ENCODE measurements at regions not wholly inside any gene's neighbourhood (a gene's known extent, or its start where the extent isn't known, plus 50 kb on each side); places are given as distances from the start of the nearest gene placed in this dataset.

DNA sequence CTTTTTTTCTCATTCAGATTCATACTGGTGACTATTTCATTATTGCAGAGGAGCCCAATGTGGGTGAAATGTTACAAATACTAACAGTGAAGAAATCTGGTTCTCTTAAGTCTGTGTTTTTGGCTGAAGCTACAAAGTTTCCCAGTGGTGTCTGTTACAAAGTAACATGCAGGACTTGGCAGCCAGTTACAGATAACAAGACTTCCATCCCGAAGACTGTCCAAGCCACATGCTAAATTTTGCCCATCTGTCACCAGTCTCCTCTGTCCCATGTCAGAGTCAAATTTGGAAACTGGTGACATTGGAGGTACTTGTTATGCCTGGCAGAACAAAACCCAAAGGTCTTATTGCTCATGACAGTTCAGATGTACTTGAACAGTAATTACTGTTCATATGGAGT lies 269.2 kb upstream of the GOLIM4 start:
- Histone ChIP-seq H3K27ac (ENCODE audit: insufficient read depth in 1 of 2, low read depth in 1 of 2, low read length in 2 of 2, poor library complexity in 1 of 2, severe bottlenecking in 2 of 2) (no peak overlapping the region), H3K9me3 (ENCODE audit: control extremely low read depth in 1 of 5, control insufficient read depth in 4 of 5, insufficient read depth in 2 of 5, low read depth in 1 of 5, low read length in 4 of 5) (no peaks in the 10 kb centered on the region), H3K36me3 (ENCODE audit: control insufficient read depth in 4 of 4, insufficient read depth in 4 of 4, low read length in 3 of 4) (peaks cover 0 to 2% (median 0%) of the 10 kb centered on the region in 4 experiments), H3K27me3 (replicated peaks in 2 of 5; ENCODE audit: control insufficient read depth in 4 of 5, insufficient read depth in 5 of 5, low read length in 4 of 5) (no peaks in the 10 kb centered on the region), H3K4me1 (ENCODE audit: control extremely low read depth in 1 of 4, control insufficient read depth in 4 of 4, insufficient read depth in 4 of 4, low read length in 3 of 4) (peaks cover 0 to 3% (median 0%) of the 10 kb centered on the region in 4 experiments), H3K4me3 (ENCODE audit: control insufficient read depth in 1 of 7, extremely low read depth in 1 of 7, insufficient read depth in 4 of 7, low read depth in 2 of 7, low read length in 6 of 7) (no peak overlapping the region)
- DNase-seq: no peak
- POLR2A ChIA-PET: no interaction called here
- no CpG with 5 or more reads among the region's 1 CpG for WGBS (ENCODE audit: insufficient coverage)
- CTCF ChIA-PET: interaction anchor here (0.8 kb wide), 1 partner anchor 19 kb away, joined by 3 read pairs; no protein-coding TSS in a partner anchor

- Histone ChIP-seq H3K9me3 (ENCODE audit: control extremely low read depth in 1 of 5, control insufficient read depth in 4 of 5, insufficient read depth in 2 of 5, low read depth in 1 of 5, low read length in 4 of 5) (no peaks in the 10 kb centered on the region), H3K4me1 (ENCODE audit: control extremely low read depth in 1 of 4, control insufficient read depth in 4 of 4, insufficient read depth in 4 of 4, low read length in 3 of 4) (peaks cover 0 to 3% (median 0%) of the 10 kb centered on the region in 4 experiments), H3K4me3 (ENCODE audit: control insufficient read depth in 1 of 7, extremely low read depth in 1 of 7, insufficient read depth in 4 of 7, low read depth in 2 of 7, low read length in 6 of 7) (no peak overlapping the region), H3K36me3 (ENCODE audit: control insufficient read depth in 4 of 4, insufficient read depth in 4 of 4, low read length in 3 of 4) (peaks cover 0 to 2% (median 0%) of the 10 kb centered on the region in 4 experiments), H3K27me3 (replicated peaks in 2 of 5; ENCODE audit: control insufficient read depth in 4 of 5, insufficient read depth in 5 of 5, low read length in 4 of 5) (no peaks in the 10 kb centered on the region), H3K27ac (ENCODE audit: insufficient read depth in 1 of 2, low read depth in 1 of 2, low read length in 2 of 2, poor library complexity in 1 of 2, severe bottlenecking in 2 of 2) (no peak overlapping the region)
- WGBS (ENCODE audit: insufficient coverage): 69% methylated on average over 2 of the region's 4 CpGs
- CTCF ChIA-PET: interaction anchor here (1.5 to 2.2 kb wide), 2 partner anchors 9 to 16 kb away, joined by 4 to 8 read pairs; no protein-coding TSS in a partner anchor
- POLR2A ChIA-PET: no interaction called here
- DNase-seq: no peak
These were observed 267.0 kb upstream of the GOLIM4 start for GRCh38 chr3:168362661-168363247.

DNA sequence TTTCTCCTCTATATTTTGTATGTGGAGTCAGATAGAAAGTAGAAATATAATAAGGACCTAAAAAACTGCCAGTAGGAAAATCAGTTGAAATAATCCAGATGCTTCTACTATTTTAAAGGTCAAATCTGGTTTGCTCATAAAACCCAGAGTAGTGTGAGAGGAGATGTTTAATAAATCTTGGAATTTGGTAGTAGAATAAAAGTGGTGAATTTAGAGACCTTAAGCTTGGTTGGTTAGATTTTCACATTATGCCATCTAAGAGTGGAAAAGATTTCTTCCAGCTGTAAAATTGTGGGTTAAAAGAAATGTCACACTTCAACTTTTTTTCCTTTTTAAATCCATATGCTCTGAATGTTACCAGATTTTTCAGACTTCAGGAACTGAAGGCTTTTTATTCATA lies 266.4 kb upstream of the GOLIM4 start:
- ChIA-PET POLR2A (interaction anchor here (0.5 kb wide), 1 partner anchor 286 kb away, joined by 3 read pairs; no protein-coding TSS in a partner anchor), CTCF (interaction anchor here (2.2 kb wide), 1 partner anchor 9 kb away, joined by 8 read pairs; no protein-coding TSS in a partner anchor)
- peaks cover 0 to 3% (median 0%) of the 10 kb centered on the region in 4 experiments for H3K4me1 ChIP-seq (ENCODE audit: control extremely low read depth in 1 of 4, control insufficient read depth in 4 of 4, insufficient read depth in 4 of 4, low read length in 3 of 4)
- no peaks in the 10 kb centered on the region for H3K27me3 ChIP-seq (replicated peaks in 2 of 5; ENCODE audit: control insufficient read depth in 4 of 5, insufficient read depth in 5 of 5, low read length in 4 of 5)
- no peak overlapping the region for H3K27ac ChIP-seq (ENCODE audit: insufficient read depth in 1 of 2, low read depth in 1 of 2, low read length in 2 of 2, poor library complexity in 1 of 2, severe bottlenecking in 2 of 2)
- no peak for DNase-seq
- H3K4me3 ChIP-seq (ENCODE audit: control insufficient read depth in 1 of 7, extremely low read depth in 1 of 7, insufficient read depth in 4 of 7, low read depth in 2 of 7, low read length in 6 of 7): no peak overlapping the region
- peaks cover 0 to 2% (median 0%) of the 10 kb centered on the region in 4 experiments for H3K36me3 ChIP-seq (ENCODE audit: control insufficient read depth in 4 of 4, insufficient read depth in 4 of 4, low read length in 3 of 4)
- no peaks in the 10 kb centered on the region for H3K9me3 ChIP-seq (ENCODE audit: control extremely low read depth in 1 of 5, control insufficient read depth in 4 of 5, insufficient read depth in 2 of 5, low read depth in 1 of 5, low read length in 4 of 5)

DNA sequence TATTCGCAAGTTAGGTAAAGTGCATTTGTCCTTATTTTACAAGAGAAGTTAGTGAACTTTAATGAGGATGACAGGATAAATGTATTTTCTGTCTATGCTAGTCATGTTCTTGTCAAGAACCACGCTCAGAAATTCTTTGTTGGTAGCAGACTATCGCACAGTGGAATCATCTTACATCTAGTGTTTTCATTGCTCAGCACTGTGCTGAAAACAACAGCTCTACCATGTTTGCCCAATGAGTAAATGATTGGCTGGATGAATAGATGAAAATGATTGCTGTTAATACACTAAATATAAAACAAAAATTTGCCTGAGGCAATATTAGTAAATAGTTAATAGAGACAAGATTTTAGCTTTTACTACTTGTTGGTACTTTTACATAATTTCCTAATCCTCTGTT lies 265.3 kb upstream of the GOLIM4 start:
- CTCF ChIA-PET: interaction anchor here (0.9 to 1.1 kb wide), 2 partner anchors 25 to 104 kb away, joined by 3 read pairs; no protein-coding TSS in a partner anchor
- no peaks in the 10 kb centered on the region for H3K27me3 ChIP-seq (replicated peaks in 2 of 5; ENCODE audit: control insufficient read depth in 4 of 5, insufficient read depth in 5 of 5, low read length in 4 of 5)
- 100% methylated on average over 1 of the region's 3 CpGs for WGBS (ENCODE audit: insufficient coverage)

GRCh38 chr3:168342946-168343850 lies 247.5 kb upstream of the GOLIM4 start:
- Histone ChIP-seq H3K4me3 (ENCODE audit: control insufficient read depth in 1 of 7, extremely low read depth in 1 of 7, insufficient read depth in 4 of 7, low read depth in 2 of 7, low read length in 6 of 7) (no peak overlapping the region), H3K36me3 (ENCODE audit: control insufficient read depth in 4 of 4, insufficient read depth in 4 of 4, low read length in 3 of 4) (no peaks in the 10 kb centered on the region), H3K27ac (ENCODE audit: insufficient read depth in 1 of 2, low read depth in 1 of 2, low read length in 2 of 2, poor library complexity in 1 of 2, severe bottlenecking in 2 of 2) (no peak overlapping the region), H3K27me3 (replicated peaks in 2 of 5; ENCODE audit: control insufficient read depth in 4 of 5, insufficient read depth in 5 of 5, low read length in 4 of 5) (no peaks in the 10 kb centered on the region), H3K9me3 (ENCODE audit: control extremely low read depth in 1 of 5, control insufficient read depth in 4 of 5, insufficient read depth in 2 of 5, low read depth in 1 of 5, low read length in 4 of 5) (peaks cover 0 to 4% (median 0%) of the 10 kb centered on the region in 5 experiments), H3K4me1 (ENCODE audit: control extremely low read depth in 1 of 4, control insufficient read depth in 4 of 4, insufficient read depth in 4 of 4, low read length in 3 of 4) (peaks cover 5 to 13% (median 11%) of the 10 kb centered on the region in 4 experiments)
- POLR2A ChIA-PET: no interaction called here
- CTCF ChIA-PET: no interaction called here
- DNase-seq: no peak
- WGBS (ENCODE audit: insufficient coverage): 98% methylated on average over 5 of the region's 9 CpGs

More for the DNA sequence above, 265.3 kb upstream of the GOLIM4 start:
- Histone ChIP-seq H3K27ac (ENCODE audit: insufficient read depth in 1 of 2, low read depth in 1 of 2, low read length in 2 of 2, poor library complexity in 1 of 2, severe bottlenecking in 2 of 2) (no peak overlapping the region), H3K9me3 (ENCODE audit: control extremely low read depth in 1 of 5, control insufficient read depth in 4 of 5, insufficient read depth in 2 of 5, low read depth in 1 of 5, low read length in 4 of 5) (no peaks in the 10 kb centered on the region), H3K4me3 (ENCODE audit: control insufficient read depth in 1 of 7, extremely low read depth in 1 of 7, insufficient read depth in 4 of 7, low read depth in 2 of 7, low read length in 6 of 7) (no peak overlapping the region), H3K36me3 (ENCODE audit: control insufficient read depth in 4 of 4, insufficient read depth in 4 of 4, low read length in 3 of 4) (no peaks in the 10 kb centered on the region), H3K4me1 (ENCODE audit: control extremely low read depth in 1 of 4, control insufficient read depth in 4 of 4, insufficient read depth in 4 of 4, low read length in 3 of 4) (peaks cover 0 to 3% (median 0%) of the 10 kb centered on the region in 4 experiments)
- DNase-seq: no peak
- POLR2A ChIA-PET: no interaction called here

GRCh38 chr3:168341956-168342936 lies 246.5 kb upstream of the GOLIM4 start:
- POLR2A ChIA-PET: no interaction called here
- Histone ChIP-seq H3K27ac (ENCODE audit: insufficient read depth in 1 of 2, low read depth in 1 of 2, low read length in 2 of 2, poor library complexity in 1 of 2, severe bottlenecking in 2 of 2) (no peak overlapping the region), H3K27me3 (replicated peaks in 2 of 5; ENCODE audit: control insufficient read depth in 4 of 5, insufficient read depth in 5 of 5, low read length in 4 of 5) (no peaks in the 10 kb centered on the region), H3K4me1 (ENCODE audit: control extremely low read depth in 1 of 4, control insufficient read depth in 4 of 4, insufficient read depth in 4 of 4, low read length in 3 of 4) (peaks cover 11 to 20% (median 13%) of the 10 kb centered on the region in 4 experiments), H3K36me3 (ENCODE audit: control insufficient read depth in 4 of 4, insufficient read depth in 4 of 4, low read length in 3 of 4) (no peaks in the 10 kb centered on the region), H3K9me3 (ENCODE audit: control extremely low read depth in 1 of 5, control insufficient read depth in 4 of 5, insufficient read depth in 2 of 5, low read depth in 1 of 5, low read length in 4 of 5) (peaks cover 0 to 4% (median 0%) of the 10 kb centered on the region in 5 experiments), H3K4me3 (ENCODE audit: control insufficient read depth in 1 of 7, extremely low read depth in 1 of 7, insufficient read depth in 4 of 7, low read depth in 2 of 7, low read length in 6 of 7) (no peak overlapping the region)
- CTCF ChIA-PET: no interaction called here
- no peak for DNase-seq
- 92% methylated on average over 2 of the region's 2 CpGs for WGBS (ENCODE audit: insufficient coverage)

All from common myeloid progenitor, CD34-positive (primary cell).